DMS114 treated with DMSO at 0.1 percent for 48 hours (cell line): ENCODE measurements at regions not wholly inside any gene's neighbourhood (a gene's known extent, or its start where the extent isn't known, plus 50 kb on each side); places are given as distances from the start of the nearest gene placed in this dataset.

Source experiments
- DNase-seq: peaks from one replicate; lab custom pipeline; 2025; ENCODE audit not compliant: unreplicated experiment; lab: John Stamatoyannopoulos, UW

DNA sequence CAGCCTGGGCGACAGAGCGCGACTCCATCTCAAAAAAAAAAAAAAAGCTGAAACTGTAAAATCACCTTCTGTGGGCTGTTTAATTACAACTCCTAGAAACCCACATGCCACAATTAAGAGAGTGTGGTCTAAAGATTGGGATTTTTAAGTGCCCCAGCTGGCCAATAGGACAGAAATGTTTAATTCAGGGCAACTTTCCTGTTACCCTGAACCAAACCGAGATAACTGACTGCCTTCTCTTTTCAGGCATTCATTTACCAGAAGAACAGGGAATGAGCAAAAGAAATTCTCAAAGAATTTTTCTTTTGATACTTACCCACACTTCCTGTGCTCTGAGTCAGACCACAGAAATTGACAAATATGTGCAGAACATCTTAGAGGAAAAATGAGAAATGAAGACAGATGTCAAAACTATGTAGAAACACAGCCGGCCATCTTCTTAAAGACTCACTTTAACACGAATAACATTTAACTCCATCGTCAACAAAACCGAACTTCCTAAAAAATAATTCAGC is 221.3 kb upstream of the DAPK1 start:
- DNase-seq, result no peak

DNA sequence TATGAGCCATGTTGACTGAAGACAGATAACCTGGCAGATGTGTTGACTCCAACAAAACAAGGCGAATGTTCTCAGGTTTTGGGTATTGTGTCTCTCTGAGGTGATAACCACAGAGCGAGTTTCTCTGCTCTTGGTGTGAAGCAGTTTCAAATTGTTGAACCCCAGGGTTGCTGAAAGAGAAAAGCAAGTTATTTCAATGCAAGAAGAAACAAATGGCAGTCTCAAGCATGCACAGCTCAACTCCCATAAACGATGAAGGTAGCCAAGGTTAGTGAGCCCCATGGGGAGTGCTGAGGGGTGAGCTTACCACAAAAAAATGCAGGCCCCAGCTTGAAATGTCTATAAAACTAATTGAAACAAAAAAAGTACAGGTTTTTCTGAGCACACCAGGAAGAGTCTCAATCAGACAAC is 220.8 kb upstream of the DAPK1 start:
- no peak for DNase-seq

DNA sequence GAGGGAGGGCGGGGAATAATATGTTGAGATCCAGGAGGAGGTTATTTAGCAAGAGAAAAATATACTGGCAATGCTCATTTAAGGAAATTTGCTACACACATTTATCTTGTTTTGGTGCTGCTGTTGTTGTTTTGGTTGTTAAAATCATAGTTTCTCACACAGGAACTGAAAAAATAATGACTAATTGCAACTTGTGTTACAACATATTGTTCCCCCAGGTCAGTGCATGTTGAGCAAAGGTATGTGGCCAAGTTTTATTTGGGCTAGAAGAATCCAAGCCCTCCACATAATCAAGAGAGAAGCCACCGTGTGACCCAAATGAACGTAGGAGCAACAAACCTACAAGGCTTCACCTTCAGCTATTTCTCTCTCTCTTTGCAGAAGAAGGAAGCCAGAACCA is 220.3 kb upstream of the DAPK1 start:
- DNase-seq, result no peak

DNA sequence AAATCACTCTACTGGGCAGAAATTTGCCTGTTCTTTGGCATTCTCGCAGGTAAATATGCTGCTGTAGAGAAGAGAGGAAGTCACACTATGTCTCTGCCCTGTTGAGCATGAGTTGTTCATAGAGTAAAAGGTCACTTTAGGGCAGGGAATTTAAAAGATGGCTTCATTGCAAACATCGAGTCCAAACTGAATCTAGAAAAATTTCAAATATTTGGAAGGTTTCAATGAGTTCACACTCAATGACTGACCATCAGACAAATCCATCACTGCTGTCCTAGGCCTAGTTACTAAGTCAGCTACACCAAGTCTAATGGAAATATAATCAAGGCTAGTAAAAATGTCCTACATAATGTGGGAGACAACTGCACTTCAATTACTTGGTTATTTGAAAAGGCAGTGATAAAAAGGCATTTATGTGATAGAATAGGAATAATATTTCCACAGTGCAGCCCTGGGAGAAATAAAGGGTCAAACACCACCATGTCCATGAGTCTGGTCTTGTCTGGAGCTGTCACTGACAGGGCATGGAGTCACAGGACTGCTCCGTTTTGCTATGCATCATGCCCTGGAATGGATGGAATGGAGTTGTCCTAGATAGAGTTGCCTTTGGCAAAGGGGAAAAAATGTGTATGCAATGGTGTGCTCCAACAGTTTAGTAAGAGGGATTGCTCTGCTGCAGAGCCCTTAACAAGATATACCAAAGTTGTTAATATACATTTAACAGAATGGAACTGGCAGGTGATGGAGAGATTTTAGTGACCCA is 218.5 kb upstream of the DAPK1 start:
- no peak for DNase-seq

DNA sequence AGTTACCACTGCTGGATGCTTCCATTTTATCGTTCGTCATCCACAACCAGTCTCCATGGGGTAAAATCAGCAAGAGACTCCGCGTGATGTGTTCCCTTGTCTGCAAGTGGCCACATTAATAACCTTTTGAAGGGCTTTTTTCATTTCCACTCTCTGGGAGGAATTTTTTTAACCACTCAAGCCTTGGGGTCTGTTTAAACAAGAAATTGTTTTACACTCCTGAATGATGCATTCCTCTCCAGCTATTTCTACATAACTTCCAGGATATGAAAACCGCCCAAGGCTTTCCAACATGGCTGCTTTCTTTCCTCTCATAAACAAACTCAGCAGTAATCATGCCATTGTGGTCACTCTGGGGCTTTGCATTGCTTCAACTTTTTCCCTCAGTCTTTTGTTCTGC is 217.2 kb upstream of the DAPK1 start:
- DNase-seq, result no peak

DNA sequence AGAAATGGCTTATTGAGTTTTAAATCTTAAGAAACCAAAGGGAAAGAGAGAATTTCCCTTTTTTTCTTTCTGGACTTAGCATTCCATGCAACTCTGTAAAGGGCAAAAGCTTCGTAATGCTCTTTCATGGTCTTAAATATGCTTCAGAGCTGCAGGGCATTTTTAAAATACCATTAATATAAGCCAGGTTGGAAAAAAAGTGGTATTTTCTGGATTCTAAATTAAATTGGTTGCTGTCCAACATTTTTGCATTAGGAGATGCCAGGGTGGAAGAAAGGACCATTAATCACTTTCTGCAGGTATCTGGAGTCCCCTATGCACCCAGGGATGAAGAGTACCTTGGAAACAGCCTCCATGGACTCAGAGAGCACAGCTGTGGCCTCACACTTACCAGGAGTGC is 215.1 kb upstream of the DAPK1 start:
- no peak for DNase-seq

DNA sequence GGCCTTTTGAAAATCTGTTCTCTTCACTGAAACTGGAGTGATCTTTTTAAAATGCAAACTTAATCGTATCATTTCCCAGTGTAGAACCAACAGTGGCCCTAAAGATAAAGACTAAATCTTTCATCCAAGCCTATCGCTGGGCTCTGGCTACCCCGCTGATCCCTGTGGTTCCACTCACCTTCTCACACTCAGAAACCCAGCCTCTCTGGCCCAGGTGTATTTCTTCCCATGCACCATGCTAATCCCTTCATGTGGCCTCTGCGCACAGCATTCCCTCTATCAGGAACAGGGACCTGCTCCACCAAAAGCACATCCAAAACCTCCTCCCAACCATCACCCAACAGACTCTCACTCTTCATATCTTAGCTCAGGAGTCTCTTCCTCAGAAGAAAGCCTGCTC is 214.1 kb upstream of the DAPK1 start:
- DNase-seq, result no peak

DNA sequence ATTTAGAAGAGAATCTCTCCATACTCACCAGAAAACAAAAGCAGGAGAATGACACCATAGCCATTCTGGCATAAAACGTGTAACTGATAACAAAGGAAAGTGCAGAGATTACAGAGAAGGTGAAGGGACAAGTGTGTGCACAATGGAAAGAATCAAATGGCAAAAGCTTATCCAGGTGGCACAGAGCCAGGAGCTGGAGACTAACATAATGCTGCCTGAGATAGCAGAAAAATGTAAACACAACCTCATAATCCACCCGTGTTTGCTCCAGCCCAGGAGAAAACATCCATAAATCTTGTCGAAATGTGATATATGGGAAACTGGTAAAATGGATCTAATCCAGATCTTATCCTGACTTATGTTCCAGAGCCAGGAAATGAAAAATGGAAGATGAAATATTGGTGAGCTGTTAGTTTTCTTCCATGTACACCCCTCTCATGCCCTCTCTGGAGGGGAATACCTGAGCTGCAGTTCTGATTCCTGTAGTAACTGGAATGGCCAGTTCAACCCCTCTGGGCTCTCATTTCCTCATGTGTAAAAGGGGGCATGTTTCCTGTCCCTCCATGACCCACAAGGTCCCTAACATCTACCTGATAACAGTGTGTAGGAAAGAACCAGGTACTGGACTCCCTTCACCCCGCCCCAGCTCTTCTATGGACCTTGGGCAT is 212.3 kb upstream of the DAPK1 start:
- no peak for DNase-seq

DNA sequence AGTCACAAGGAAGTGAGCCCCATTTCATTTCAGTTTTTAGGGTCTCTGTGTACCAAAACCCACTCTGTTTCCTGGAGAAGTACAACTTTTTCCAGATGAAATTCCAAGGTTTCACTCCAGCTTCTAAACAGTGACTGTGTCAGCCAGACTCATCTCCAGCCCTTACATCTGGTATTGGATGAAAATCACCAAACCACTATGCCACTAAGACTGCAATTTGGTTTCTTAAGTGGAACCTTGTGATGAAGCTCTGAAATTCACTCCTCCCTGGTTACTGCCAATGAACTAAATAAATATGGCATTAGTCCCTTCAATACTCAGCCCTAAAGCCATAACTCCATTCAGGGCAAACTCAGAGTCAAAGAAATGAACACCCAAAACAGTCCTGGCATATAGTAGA is 211.2 kb upstream of the DAPK1 start:
- no peak for DNase-seq

DNA sequence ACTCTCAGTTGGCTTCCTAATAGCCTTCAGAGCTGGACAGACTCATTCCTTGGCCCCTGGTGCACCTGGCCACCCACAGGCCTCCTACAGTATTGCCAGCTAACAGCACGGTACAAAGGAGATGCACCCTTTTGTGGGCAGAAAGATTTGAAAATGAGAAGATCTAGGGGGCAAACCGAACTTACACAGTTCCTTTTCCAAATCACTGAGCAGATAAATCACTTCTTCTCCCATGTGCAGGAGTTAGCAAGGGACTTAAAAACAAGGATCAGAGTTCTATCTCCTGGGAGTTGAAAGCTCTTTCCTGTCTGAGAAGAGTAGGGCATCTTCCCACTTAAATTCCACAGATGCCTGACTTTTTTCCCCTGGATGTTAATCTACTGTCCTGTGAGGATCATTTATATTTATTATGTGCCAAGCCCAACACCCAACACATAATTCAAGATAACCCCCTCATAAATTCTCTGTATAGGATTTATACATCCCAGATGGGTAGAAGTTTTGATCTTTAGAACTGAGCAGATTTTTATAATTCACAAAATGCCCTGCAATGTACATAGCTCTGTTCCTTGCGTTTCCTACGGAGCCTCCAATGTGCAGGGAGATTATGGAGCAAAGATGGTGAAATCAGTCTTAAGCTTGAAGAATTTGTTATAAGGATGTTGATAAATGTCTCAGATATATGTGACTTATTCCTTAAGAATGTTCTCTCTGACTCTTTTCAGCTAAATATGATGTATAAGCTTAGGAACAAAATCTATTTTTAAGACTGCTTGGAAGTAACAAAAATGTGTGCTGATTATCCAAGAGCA is 207.2 kb upstream of the DAPK1 start:
- DNase-seq, result no peak

DNA sequence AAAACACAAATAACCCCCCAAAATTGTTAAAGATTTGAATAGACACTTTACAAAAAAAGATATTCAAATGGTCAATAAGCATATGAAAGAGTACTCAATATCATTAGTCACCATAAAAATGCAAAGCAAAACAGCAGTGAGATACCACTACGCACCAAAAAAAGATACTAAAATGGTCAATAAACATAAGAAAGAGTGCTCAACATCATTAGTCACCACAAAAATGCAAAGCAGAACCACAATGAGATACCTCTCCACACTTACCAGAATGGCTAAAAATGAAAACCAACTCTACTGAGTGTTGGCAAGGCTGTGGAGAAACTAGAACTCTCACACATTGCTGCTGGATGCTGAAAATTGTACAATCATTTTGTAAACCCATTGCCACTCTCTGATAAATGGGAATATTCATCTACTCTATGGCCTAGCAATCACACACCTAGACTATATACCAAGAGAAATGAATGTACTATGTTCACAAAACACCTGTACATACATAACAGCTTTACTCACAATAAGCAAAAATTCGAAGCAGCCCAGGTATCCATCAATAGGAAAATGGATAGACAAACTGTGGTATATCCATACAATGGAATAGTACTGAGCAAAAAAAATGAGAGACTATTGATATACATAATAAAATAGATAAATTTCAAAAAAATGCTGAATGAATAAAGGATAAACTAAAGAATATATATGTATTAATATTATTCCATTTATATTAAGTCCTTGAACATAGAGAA is 205.0 kb upstream of the DAPK1 start:
- no peak for DNase-seq

DNA sequence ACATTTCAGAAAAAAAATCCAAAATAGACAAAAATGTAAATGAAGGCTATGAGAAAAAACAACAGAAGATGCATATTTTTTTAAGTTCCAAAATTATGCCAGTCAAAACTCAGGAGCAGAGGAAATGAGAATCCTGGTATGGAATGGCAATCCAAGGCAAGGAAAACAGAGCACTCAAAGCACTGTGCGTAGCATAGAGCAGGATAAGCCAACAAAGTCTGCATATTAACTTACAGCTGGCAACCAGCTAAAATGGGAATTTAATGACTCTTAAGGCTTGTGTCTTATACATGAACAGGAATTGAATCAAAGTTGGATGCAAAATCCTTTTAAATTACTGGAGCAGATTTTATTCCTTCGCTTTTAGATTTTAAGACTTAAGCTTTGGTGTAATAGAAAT is 203.5 kb upstream of the DAPK1 start:
- no peak for DNase-seq

DNA sequence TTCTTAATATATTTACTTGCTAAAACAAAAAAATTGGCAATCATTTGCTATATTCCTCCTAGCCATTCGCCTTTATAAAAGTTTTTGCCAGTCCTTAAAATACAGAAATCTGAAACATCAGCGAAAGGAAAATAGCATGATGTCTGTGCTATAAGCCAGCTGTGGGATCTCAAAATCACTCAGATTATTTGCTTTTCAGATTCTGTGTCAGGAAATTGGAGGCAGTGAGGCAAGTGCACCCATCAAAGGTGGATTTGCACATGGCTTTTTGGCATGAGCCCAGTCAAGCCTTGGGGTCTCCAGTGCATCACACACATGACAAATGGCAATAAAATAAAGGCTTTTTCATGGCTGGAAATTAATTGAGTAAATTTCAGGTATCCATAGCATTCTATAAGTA is 196.8 kb upstream of the DAPK1 start:
- DNase-seq, result no peak

DNA sequence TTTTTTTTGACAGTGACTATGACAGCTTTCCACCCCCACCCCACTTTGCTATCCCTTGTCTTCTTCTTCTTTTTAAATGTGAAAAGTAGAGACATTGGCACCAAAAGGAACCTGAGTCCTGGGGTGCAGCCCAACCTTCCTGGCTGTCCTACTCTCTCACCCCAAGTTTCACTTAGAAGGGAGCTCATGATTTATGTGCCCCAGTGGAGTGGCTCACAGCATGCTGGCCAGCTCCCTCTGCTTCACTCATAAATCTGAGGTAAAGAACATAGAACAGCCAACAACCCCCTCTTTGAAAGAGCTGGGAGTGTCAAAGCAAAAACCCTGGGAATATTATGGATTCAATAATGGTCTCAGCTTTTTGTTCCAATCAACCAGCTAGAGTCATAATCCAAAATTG is 196.3 kb upstream of the DAPK1 start:
- DNase-seq, result no peak

DNA sequence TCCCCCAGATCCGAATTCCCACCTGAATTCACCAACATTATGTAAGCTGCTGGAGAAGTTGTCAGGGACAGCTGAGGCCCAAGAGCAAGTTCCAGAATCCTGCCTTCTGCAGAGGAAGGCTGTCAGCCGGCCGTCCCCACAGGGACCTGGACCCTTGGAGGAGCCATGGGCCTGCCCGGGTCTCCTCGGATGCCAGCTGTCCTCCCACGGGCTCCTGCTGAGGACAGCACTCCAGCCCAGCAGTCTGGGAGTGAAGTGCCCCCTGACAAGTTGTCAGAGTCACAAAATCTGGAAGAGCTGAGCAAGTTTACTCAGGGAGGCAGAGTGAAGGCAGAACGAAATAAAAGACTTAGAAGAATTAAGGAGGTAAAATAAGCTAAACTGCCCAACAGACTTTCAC is 192.5 kb upstream of the DAPK1 start:
- DNase-seq, result no peak

DNA sequence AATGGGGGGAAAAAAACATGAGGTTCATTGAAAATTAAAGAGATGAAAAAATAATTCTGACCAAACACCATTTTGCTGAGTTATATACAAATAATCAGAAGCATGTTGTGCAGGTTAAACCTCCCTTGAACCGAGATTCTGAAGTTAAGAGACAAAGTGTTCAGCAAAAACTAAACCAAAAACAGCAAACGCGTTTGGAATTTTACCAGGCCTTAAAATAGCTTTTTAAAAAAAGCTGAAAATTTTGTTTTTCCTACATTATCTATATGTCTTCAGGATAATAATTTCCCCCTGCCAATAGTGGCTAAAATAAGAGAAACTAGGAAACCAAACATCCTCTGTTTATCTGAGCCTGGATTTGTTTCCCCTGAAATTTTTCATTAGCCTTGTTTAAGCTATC is 191.7 kb upstream of the DAPK1 start:
- DNase-seq, result no peak

DNA sequence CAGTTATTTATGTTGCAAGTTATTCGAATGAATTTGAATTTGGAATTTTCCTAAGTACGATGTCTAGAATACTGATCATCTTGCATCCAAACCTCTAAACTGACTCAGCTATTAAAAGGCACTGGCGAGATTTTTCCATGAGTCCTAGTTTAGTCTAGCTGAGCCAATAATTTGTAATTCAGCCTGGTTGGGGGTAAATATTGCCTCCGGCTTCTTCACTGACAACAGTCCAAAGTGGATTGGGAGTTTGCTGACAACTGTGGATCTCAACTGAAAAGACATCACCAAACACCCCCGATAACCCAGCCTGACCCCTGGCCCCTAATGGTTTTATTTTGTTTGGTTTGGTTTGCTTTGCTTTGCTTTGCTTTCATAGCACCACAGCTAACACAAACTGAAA is 189.8 kb upstream of the DAPK1 start:
- no peak for DNase-seq

DNA sequence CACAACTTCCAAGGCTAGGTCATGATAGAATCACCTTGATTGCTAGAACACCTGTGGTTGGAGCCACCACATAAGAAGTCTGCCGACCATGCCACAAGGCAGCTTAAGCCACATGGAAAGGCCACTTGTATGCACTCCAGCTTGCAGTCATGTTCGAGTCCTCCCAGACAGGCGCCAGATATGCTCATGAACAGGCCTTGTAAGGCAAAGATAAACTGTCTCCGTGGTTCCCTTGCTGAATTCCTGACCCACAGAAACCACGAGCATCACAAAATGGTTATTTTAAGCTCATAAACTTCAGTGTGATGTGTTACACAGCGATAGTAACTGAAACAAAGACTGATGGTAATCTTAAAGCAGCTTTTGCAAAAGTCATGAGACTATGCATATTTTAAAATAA is 188.4 kb upstream of the DAPK1 start:
- no peak for DNase-seq

DNA sequence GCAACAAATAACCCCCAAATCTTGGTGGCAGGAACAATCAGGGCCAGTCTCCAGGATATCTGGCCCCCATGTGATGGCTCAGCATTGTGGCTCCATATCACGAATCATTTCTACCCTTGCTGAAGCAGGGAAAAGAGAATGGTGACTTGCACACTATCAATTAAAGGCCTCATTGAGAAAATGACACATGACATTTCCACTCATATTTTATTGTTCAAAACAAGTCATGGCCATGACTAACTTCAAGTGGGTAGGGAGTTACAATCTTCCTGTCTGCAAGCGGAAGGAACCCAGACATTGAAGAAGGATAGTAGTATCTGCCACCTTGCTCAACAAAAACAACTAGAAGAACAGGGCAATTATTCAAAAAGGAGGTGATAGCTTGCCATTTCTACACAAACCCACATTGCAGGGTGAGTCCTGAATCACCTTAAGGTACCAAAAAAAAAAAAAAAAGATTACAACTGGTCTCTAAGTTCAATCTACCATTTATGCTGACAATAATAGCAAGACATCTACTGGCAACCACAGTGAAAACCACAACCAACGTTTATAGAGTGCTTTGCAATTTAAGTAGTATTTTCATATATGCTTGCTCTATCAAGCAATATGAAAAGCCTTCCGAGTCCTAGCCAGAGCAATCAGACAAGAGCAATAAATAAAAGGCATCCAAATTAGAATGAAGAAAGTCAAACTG is 186.7 kb upstream of the DAPK1 start:
- no peak for DNase-seq

DNA sequence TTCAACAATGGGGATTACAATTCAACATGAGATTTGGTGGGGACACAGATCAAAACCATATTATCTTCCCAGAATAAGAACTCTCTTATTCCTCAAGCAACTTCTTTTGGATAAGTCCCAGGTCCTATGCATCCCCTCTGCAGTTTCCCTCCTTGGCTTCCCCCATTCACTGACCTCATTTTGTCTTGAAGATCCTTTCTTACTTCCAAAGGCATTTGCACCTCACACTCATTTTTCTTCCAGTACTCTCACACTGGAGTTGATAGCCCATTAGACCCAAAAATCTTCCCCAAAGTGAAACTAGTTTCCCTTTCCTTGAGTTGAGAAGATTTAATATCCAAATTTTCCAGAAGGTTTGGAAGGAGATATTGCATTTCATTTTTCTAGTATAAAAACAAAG is 178.0 kb upstream of the DAPK1 start:
- no peak for DNase-seq
